GM12878 (cell line): ENCODE measurements at regions not wholly inside any gene's neighbourhood (a gene's known extent, or its start where the extent isn't known, plus 50 kb on each side); places are given as distances from the start of the nearest gene placed in this dataset.

ENCODE experiments used
- ATAC-seq: fragments of 200-7000 bp; cut with Tn5 transposase; 3 replicates; pipeline ENCODE4 v1.9.1; 2020; ENCODE audit warnings: mild to moderate bottlenecking, moderate library complexity
- BruUV-seq: library from RNA; stranded (reverse); fragments of 400-500 nt; replicated peaks from 2 replicates; lab custom pipeline; 2021; lab: Mats Ljungman, UMichigan
- CTCF ChIA-PET: fragments of 300-600 bp; sonication (Branson Sonifier 250); formaldehyde crosslinking; extraction: SDS; loops from one replicate; lab custom pipeline; 2021; ENCODE audit warnings: inconsistent platforms; lab: Yijun Ruan, JAX
- POLR2A ChIA-PET: fragments of 350-600 bp; formaldehyde crosslinking; extraction: SDS; loops from one replicate; lab custom pipeline; 2021; ENCODE audit warnings: inconsistent platforms; lab: Charles Lee
- RAD21 ChIA-PET: fragments of 300-600 bp; sonication (Branson Sonifier 250); formaldehyde crosslinking; loops from one replicate; lab custom pipeline; 2023; ENCODE audit warnings: antibody characterized with exemption; ENCODE audit not compliant: unreplicated experiment; lab: Charles Lee
- SMC1A ChIA-PET: fragments of 300-600 bp; sonication (Branson Sonifier 250); formaldehyde crosslinking; loops from one replicate; lab custom pipeline; 2023; ENCODE audit not compliant: unreplicated experiment, uncharacterized antibody; lab: Charles Lee
- DNase-seq: peaks from one replicate; pipeline ENCODE4 v3.0.0-alpha.2; 2011; ENCODE audit warnings: low read depth, low spot score
- FAIRE-seq: peaks from 3 replicates; lab custom pipeline; 2011; peaks lifted over from hg19 to GRCh38; lab: Jason Lieb, UNC
- H2AFZ ChIP-seq: 2 replicates; pipeline ENCODE4 v1.6.0; 2011; ENCODE audit warnings: low read depth, low read length, control low read depth; ENCODE audit not compliant: control insufficient read depth
- H3K27ac ChIP-seq: 2 replicates; pipeline ENCODE4 v1.5.1; 2011; ENCODE audit warnings: control low read depth; ENCODE audit not compliant: control insufficient read depth, insufficient read depth
- H3K27me3 ChIP-seq, 2 experiments: replicated peaks in 1 of 2; 2 replicates each; pipeline versions ENCODE4 v1.6.0 to v1.6.1; 2011; ENCODE audit warnings: low read length in 1 of 2; ENCODE audit not compliant: control insufficient read depth in 2 of 2, insufficient read depth in 2 of 2
- H3K36me3 ChIP-seq, 2 experiments: 2 replicates each; pipeline ENCODE4 v1.5.1; 2011; ENCODE audit warnings: low read length in 1 of 2; ENCODE audit not compliant: control insufficient read depth in 2 of 2, insufficient read depth in 2 of 2
- H3K4me1 ChIP-seq: 2 replicates; pipeline ENCODE4 v1.6.1; 2011; ENCODE audit warnings: mild to moderate bottlenecking, low read length, moderate library complexity, mixed read lengths; ENCODE audit not compliant: control insufficient read depth, insufficient read depth
- H3K4me2 ChIP-seq: 2 replicates; pipeline ENCODE4 v1.6.0; 2011; ENCODE audit warnings: control low read depth; ENCODE audit not compliant: control insufficient read depth, insufficient read depth
- H3K4me3 ChIP-seq: fragments of 200-600 bp; sonication (generic); 2 replicates; pipeline ENCODE4 v1.5.1; 2016
- H3K79me2 ChIP-seq: 2 replicates; pipeline ENCODE4 v1.6.0; 2011; ENCODE audit warnings: low read length; ENCODE audit not compliant: control insufficient read depth, insufficient read depth
- H3K9ac ChIP-seq: 2 replicates; pipeline ENCODE4 v1.8.0; 2011; ENCODE audit warnings: low read length, control low read depth, mixed read lengths; ENCODE audit not compliant: control insufficient read depth, insufficient read depth
- H3K9me3 ChIP-seq: replicated peaks from 3 replicates; pipeline ENCODE4 v1.5.1; 2011; ENCODE audit warnings: mild to moderate bottlenecking, low read length; ENCODE audit not compliant: control insufficient read depth, insufficient read depth
- H4K20me1 ChIP-seq: 2 replicates; pipeline ENCODE4 v1.6.0; 2011; ENCODE audit not compliant: control insufficient read depth, insufficient read depth
- BHLHE40 ChIP-seq, 2 experiments: fragments of 450-650 bp in 1 of 2; IDR thresholded peaks; 2 replicates each; pipeline ENCODE4 v1.6.1; 2011 to 2017; ENCODE audit warnings: low read depth in 2 of 2, borderline replicate concordance in 1 of 2, improper control_type of control experiment in 1 of 2, low read length in 1 of 2, mild to moderate bottlenecking in 1 of 2
- DPF2 ChIP-seq: fragments of 450-650 bp; IDR thresholded peaks from 2 replicates; pipeline ENCODE4 v1.6.1; 2017; ENCODE audit warnings: mild to moderate bottlenecking
- EP300 ChIP-seq, 2 experiments: fragments of 150-350 bp in 1 of 2; IDR thresholded peaks; 2 replicates each; pipeline ENCODE4 v1.6.1; 2011 to 2012; ENCODE audit warnings: low read depth in 2 of 2, low read length in 2 of 2, borderline replicate concordance in 1 of 2, improper control_type of control experiment in 1 of 2, inconsistent platforms in 1 of 2; ENCODE audit not compliant: control insufficient read depth in 1 of 2
- RELA ChIP-seq: fragments of 450-650 bp; IDR thresholded peaks from 2 replicates; pipeline ENCODE4 v1.8.0; 2014; ENCODE audit warnings: borderline replicate concordance; ENCODE audit not compliant: partially characterized antibody
- WGBS: methylation state at CpG from one replicate; pipeline ENCODE4 v1.1.6; 2016; ENCODE audit warnings: low lambda C conversion rate; ENCODE audit not compliant: insufficient replicate concordance, insufficient coverage; ENCODE audit errors: missing lambda C conversion rate; 5-methylcytosine and 5-hydroxymethylcytosine counted together
- in situ Hi-C: fragments of 300-500 bp; cut with MboI; formaldehyde crosslinking; loops from 9 replicates; pipeline ENCODE4 v1.14.3; 2018; ENCODE audit warnings: mixed read lengths
- intact Hi-C: fragments of 100-400 bp; cut with micrococcal nuclease; formaldehyde crosslinking; loops from one replicate; pipeline ENCODE4 v1.14.2; 2022; ENCODE audit not compliant: unreplicated experiment
- TF ChIP-seq, protein P1 (sequence below): fragments of 450-650 bp; IDR thresholded peaks from 2 replicates; pipeline ENCODE4 v1.6.1; 2016; ENCODE audit warnings: mild to moderate bottlenecking, moderate library complexity, borderline replicate concordance
- TF ChIP-seq, protein P2 (sequence below): fragments of 450-650 bp; IDR thresholded peaks from 2 replicates; pipeline ENCODE4 v1.6.1; 2017; ENCODE audit warnings: borderline replicate concordance

DNA sequence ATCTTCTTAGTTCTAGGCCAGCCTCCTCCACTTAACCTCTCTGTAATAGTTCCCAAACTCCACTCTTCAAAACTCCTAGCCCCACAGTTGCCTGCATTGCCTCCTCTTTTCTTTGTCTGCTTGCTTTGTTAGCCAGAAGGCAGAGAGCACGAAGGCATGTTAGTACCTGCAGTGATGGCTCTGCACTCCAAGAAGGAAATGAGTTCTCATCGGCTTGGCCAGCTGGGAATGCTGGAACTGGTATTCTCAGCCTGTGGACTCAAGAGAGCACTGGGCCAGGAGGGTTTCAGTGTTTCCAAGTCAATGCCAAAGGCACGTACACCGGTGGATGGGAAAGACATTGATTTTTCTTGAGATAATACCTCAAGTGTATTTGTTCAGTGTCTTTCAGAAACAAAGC, 66.3 kb upstream of the HABP2 start (continued):
- TF ChIP-seq EP300 (IDR thresholded peaks at IDR 0.05; ENCODE audit: borderline replicate concordance in 1 of 2, control insufficient read depth in 1 of 2, low read depth in 2 of 2, low read length in 2 of 2) (no peak), DPF2 (no peak)

DNA sequence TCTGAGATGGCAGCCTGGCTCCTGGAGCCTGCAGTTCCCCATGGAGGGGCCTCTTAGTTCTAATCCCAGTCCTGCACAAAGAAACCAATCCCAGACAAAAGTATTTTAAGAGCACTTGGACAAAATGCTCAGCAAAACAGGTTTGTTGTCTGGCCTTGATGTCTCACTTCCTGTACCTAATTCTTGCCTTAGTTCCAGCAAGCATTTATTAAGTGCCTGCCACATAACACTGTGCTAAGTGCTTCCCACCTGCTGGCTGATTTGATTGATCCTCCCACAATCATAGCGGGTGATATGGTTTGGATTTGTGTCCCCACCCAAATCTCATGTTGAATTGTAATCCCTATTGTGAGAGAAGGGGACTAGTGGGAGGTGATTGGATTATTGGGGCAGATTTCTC, 65.7 kb upstream of the HABP2 start:
- ATAC-seq = no peak
- H3K4me2 ChIP-seq = no peak overlapping the region
- ChIA-PET CTCF (no interaction called here), POLR2A (no interaction called here), SMC1A (no interaction called here), RAD21 (no interaction called here)
- H3K9me3 ChIP-seq = no peaks in the 10 kb centered on the region
- H4K20me1 ChIP-seq = no peaks in the 10 kb centered on the region
- H2AFZ ChIP-seq = no peak overlapping the region
- intact Hi-C loops = no loop called here
- no peaks in the 10 kb centered on the region; a peak in 1 of 4 replicates for H3K27me3 ChIP-seq
- no peak for DNase-seq
- no peak overlapping the region for H3K4me3 ChIP-seq
- BruUV-seq = no TSS peak
- in situ Hi-C loops = no loop called here
- no peaks in the 10 kb centered on the region for H3K4me1 ChIP-seq
- WGBS = 80% methylated on average over 1 of the region's 1 CpG
- no peak for FAIRE-seq
- H3K9ac ChIP-seq = no peak overlapping the region
- H3K36me3 ChIP-seq = no peaks in the 10 kb centered on the region
- H3K79me2 ChIP-seq = no peaks in the 10 kb centered on the region
- TF ChIP-seq, protein P1, sequence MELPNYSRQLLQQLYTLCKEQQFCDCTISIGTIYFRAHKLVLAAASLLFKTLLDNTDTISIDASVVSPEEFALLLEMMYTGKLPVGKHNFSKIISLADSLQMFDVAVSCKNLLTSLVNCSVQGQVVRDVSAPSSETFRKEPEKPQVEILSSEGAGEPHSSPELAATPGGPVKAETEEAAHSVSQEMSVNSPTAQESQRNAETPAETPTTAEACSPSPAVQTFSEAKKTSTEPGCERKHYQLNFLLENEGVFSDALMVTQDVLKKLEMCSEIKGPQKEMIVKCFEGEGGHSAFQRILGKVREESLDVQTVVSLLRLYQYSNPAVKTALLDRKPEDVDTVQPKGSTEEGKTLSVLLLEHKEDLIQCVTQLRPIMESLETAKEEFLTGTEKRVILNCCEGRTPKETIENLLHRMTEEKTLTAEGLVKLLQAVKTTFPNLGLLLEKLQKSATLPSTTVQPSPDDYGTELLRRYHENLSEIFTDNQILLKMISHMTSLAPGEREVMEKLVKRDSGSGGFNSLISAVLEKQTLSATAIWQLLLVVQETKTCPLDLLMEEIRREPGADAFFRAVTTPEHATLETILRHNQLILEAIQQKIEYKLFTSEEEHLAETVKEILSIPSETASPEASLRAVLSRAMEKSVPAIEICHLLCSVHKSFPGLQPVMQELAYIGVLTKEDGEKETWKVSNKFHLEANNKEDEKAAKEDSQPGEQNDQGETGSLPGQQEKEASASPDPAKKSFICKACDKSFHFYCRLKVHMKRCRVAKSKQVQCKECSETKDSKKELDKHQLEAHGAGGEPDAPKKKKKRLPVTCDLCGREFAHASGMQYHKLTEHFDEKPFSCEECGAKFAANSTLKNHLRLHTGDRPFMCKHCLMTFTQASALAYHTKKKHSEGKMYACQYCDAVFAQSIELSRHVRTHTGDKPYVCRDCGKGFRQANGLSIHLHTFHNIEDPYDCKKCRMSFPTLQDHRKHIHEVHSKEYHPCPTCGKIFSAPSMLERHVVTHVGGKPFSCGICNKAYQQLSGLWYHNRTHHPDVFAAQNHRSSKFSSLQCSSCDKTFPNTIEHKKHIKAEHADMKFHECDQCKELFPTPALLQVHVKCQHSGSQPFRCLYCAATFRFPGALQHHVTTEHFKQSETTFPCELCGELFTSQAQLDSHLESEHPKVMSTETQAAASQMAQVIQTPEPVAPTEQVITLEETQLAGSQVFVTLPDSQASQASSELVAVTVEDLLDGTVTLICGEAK = no peak
- TF ChIP-seq, protein P2, sequence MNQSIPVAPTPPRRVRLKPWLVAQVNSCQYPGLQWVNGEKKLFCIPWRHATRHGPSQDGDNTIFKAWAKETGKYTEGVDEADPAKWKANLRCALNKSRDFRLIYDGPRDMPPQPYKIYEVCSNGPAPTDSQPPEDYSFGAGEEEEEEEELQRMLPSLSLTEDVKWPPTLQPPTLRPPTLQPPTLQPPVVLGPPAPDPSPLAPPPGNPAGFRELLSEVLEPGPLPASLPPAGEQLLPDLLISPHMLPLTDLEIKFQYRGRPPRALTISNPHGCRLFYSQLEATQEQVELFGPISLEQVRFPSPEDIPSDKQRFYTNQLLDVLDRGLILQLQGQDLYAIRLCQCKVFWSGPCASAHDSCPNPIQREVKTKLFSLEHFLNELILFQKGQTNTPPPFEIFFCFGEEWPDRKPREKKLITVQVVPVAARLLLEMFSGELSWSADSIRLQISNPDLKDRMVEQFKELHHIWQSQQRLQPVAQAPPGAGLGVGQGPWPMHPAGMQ = no peak
- TF ChIP-seq BHLHE40 (IDR thresholded peaks at IDR 0.05; ENCODE audit: borderline replicate concordance in 1 of 2, low read depth in 2 of 2, low read length in 1 of 2) (no peak), RELA (no peak)
- no peak overlapping the region for H3K27ac ChIP-seq
